ENCODE measurements at regions not wholly inside any gene's neighbourhood (a gene's known extent, or its start where the extent isn't known, plus 50 kb on each side); places are given as distances from the start of the nearest gene placed in this dataset.

DNA sequence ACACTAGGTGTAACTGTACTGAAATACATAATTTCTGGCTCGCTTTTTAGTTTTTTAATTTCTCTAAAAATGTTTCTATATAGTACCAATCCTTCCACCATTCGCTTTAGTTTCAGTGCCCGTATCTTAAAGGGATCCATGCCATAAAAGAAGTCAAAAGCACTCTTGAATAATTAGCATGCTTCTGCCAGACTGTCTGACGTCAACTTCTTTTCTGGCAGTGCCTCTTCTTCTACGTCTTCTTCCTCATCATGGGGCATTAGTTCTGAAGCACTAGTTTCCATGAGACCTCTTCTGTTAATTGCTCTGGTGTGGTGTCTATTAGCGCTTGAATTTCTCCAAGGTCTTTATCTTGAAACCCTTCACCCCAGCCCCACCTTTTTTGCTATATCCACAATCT is 93.8 kb upstream of the DOCK9 start:
- Histone ChIP-seq H3K9ac (ENCODE audit: control insufficient read depth, extremely low read depth, insufficient read depth, low read length) (no peak overlapping the region), H3K36me3 (ENCODE audit: control insufficient read depth in 2 of 2, extremely low read depth in 1 of 2, insufficient read depth in 2 of 2, low read length in 2 of 2) (peaks cover 0 to 4% of the 10 kb centered on the region in 2 experiments), H3K4me2 (ENCODE audit: control insufficient read depth, extremely low read depth, insufficient read depth, low read depth, low read length) (no peak overlapping the region), H2AFZ (ENCODE audit: control insufficient read depth, low read length) (no peak overlapping the region), H3K9me3 (ENCODE audit: control insufficient read depth, low read depth, low read length) (peaks cover 2% of the 10 kb centered on the region), H3K27me3 (ENCODE audit: control insufficient read depth, extremely low read depth, insufficient read depth, low read length) (no peaks in the 10 kb centered on the region), H3K4me1 (ENCODE audit: control insufficient read depth, extremely low read depth, insufficient read depth, low read length) (peaks cover 14% of the 10 kb centered on the region), H3K27ac (ENCODE audit: control insufficient read depth, insufficient read depth, low read length) (no peak overlapping the region), H3K79me2 (ENCODE audit: control insufficient read depth, insufficient read depth, low read length) (peaks cover 32% of the 10 kb centered on the region), H3K4me3 (ENCODE audit: control insufficient read depth in 2 of 3, extremely low read depth in 1 of 3, insufficient read depth in 2 of 3, low read depth in 1 of 3, low read length in 3 of 3) (no peak overlapping the region), H3K9me1 (ENCODE audit: control insufficient read depth, extremely low read depth, insufficient read depth, low read length) (no peaks in the 10 kb centered on the region), H4K20me1 (ENCODE audit: control insufficient read depth, extremely low read depth, insufficient read depth, low read length) (no peaks in the 10 kb centered on the region)
- TF ChIP-seq EZH2 (IDR thresholded peaks at IDR 0.05; ENCODE audit: low read length) = no peak
- TF ChIP-seq, protein P1, sequence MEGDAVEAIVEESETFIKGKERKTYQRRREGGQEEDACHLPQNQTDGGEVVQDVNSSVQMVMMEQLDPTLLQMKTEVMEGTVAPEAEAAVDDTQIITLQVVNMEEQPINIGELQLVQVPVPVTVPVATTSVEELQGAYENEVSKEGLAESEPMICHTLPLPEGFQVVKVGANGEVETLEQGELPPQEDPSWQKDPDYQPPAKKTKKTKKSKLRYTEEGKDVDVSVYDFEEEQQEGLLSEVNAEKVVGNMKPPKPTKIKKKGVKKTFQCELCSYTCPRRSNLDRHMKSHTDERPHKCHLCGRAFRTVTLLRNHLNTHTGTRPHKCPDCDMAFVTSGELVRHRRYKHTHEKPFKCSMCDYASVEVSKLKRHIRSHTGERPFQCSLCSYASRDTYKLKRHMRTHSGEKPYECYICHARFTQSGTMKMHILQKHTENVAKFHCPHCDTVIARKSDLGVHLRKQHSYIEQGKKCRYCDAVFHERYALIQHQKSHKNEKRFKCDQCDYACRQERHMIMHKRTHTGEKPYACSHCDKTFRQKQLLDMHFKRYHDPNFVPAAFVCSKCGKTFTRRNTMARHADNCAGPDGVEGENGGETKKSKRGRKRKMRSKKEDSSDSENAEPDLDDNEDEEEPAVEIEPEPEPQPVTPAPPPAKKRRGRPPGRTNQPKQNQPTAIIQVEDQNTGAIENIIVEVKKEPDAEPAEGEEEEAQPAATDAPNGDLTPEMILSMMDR (optimal IDR thresholded peaks at IDR 0.05 in 1 of 3, IDR thresholded peaks at IDR 0.05 in 1 of 3, conservative IDR thresholded peaks at IDR 0.05 in 1 of 3; ENCODE audit: extremely low read depth in 1 of 3, insufficient read depth in 2 of 3, low read length in 3 of 3) = no peak
- DNase-seq (ENCODE audit: low read depth, low spot score) (no peak), FAIRE-seq (no peak)
- dilution Hi-C loops (cut with MboI; ENCODE audit: extremely low pct_ligation_motif_present, low sequenced_read_pairs) = no loop called here

GRCh38 chr13:99072356-99072755 is 94.5 kb upstream of the DOCK9 start:
- Histone ChIP-seq H3K79me2 (ENCODE audit: control insufficient read depth, insufficient read depth, low read length) (peaks cover 39% of the 10 kb centered on the region), H4K20me1 (ENCODE audit: control insufficient read depth, extremely low read depth, insufficient read depth, low read length) (no peaks in the 10 kb centered on the region), H3K9me3 (ENCODE audit: control insufficient read depth, low read depth, low read length) (no peaks in the 10 kb centered on the region), H3K4me1 (ENCODE audit: control insufficient read depth, extremely low read depth, insufficient read depth, low read length) (peaks cover 8% of the 10 kb centered on the region), H3K4me3 (ENCODE audit: control insufficient read depth in 2 of 3, extremely low read depth in 1 of 3, insufficient read depth in 2 of 3, low read depth in 1 of 3, low read length in 3 of 3) (no peak overlapping the region), H3K9ac (ENCODE audit: control insufficient read depth, extremely low read depth, insufficient read depth, low read length) (no peak overlapping the region), H3K27me3 (ENCODE audit: control insufficient read depth, extremely low read depth, insufficient read depth, low read length) (no peaks in the 10 kb centered on the region), H3K4me2 (ENCODE audit: control insufficient read depth, extremely low read depth, insufficient read depth, low read depth, low read length) (no peak overlapping the region), H2AFZ (ENCODE audit: control insufficient read depth, low read length) (no peak overlapping the region), H3K27ac (ENCODE audit: control insufficient read depth, insufficient read depth, low read length) (no peak overlapping the region), H3K9me1 (ENCODE audit: control insufficient read depth, extremely low read depth, insufficient read depth, low read length) (no peaks in the 10 kb centered on the region), H3K36me3 (ENCODE audit: control insufficient read depth in 2 of 2, extremely low read depth in 1 of 2, insufficient read depth in 2 of 2, low read length in 2 of 2) (peaks cover 4% of the 10 kb centered on the region in 2 experiments)
- no peak for FAIRE-seq
- DNase-seq (ENCODE audit: low read depth, low spot score) = no peak
- dilution Hi-C loops (cut with MboI; ENCODE audit: extremely low pct_ligation_motif_present, low sequenced_read_pairs) = no loop called here
- TF ChIP-seq, protein P1 (optimal IDR thresholded peaks at IDR 0.05 in 1 of 3, IDR thresholded peaks at IDR 0.05 in 1 of 3, conservative IDR thresholded peaks at IDR 0.05 in 1 of 3; ENCODE audit: extremely low read depth in 1 of 3, insufficient read depth in 2 of 3, low read length in 3 of 3) = no peak
- no peak for TF ChIP-seq EZH2 (IDR thresholded peaks at IDR 0.05; ENCODE audit: low read length)
